ENCODE measurements at regions not wholly inside any gene's neighbourhood (a gene's known extent, or its start where the extent isn't known, plus 50 kb on each side); places are given as distances from the start of the nearest gene placed in this dataset.

DNA sequence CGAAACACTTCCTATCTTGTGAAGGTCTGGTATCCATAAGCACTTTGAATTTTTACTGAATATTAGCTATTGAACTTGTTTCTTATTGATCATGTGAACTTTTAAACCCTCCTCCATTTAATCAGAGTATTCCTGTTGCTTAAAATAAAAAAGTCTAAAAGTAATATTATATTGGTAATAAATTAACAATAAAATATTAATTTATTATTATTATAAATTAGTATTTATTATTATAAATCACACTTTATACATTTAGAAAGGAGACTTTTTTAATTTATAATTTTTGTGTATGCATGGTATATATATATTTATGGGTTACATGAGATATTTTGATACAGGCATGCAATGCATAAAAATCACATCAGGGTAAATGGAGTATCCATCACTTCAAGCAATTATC lies 295.4 kb upstream of the NETO1 start:
- TF ChIP-seq, protein P1, sequence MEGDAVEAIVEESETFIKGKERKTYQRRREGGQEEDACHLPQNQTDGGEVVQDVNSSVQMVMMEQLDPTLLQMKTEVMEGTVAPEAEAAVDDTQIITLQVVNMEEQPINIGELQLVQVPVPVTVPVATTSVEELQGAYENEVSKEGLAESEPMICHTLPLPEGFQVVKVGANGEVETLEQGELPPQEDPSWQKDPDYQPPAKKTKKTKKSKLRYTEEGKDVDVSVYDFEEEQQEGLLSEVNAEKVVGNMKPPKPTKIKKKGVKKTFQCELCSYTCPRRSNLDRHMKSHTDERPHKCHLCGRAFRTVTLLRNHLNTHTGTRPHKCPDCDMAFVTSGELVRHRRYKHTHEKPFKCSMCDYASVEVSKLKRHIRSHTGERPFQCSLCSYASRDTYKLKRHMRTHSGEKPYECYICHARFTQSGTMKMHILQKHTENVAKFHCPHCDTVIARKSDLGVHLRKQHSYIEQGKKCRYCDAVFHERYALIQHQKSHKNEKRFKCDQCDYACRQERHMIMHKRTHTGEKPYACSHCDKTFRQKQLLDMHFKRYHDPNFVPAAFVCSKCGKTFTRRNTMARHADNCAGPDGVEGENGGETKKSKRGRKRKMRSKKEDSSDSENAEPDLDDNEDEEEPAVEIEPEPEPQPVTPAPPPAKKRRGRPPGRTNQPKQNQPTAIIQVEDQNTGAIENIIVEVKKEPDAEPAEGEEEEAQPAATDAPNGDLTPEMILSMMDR (conservative IDR thresholded peaks at IDR 0.05; ENCODE audit: low read depth in 2 of 2), result no peak
- no peak for TF ChIP-seq POLR2AphosphoS5 (IDR thresholded peaks at IDR 0.05; ENCODE audit: low read depth)
- TF ChIP-seq EZH2phosphoT487 (IDR thresholded peaks at IDR 0.05; ENCODE audit: unreplicated experiment), result no peak
- TF ChIP-seq EZH2 (IDR thresholded peaks at IDR 0.05; ENCODE audit: low read depth, unreplicated experiment), result no peak

All from GM23338 (cell line).